Activated CD4-positive, alpha-beta T cell treated with anti-CD3 and anti-CD28 coated beads for 24 hours (primary cell): ENCODE measurements at regions not wholly inside any gene's neighbourhood (a gene's known extent, or its start where the extent isn't known, plus 50 kb on each side); places are given as distances from the start of the nearest gene placed in this dataset.
"Not testable (repeated sequence)": the region's sequence is repeated elsewhere in the genome, so short reads cannot be mapped to it uniquely, and the experiment has no call there.

ENCODE experiments used
- DNase-seq, 2 donors: peaks; one replicate each; pipeline ENCODE4 v3.0.0-alpha.2; 2020; ENCODE audit warnings: low read depth in 2 of 2

DNA sequence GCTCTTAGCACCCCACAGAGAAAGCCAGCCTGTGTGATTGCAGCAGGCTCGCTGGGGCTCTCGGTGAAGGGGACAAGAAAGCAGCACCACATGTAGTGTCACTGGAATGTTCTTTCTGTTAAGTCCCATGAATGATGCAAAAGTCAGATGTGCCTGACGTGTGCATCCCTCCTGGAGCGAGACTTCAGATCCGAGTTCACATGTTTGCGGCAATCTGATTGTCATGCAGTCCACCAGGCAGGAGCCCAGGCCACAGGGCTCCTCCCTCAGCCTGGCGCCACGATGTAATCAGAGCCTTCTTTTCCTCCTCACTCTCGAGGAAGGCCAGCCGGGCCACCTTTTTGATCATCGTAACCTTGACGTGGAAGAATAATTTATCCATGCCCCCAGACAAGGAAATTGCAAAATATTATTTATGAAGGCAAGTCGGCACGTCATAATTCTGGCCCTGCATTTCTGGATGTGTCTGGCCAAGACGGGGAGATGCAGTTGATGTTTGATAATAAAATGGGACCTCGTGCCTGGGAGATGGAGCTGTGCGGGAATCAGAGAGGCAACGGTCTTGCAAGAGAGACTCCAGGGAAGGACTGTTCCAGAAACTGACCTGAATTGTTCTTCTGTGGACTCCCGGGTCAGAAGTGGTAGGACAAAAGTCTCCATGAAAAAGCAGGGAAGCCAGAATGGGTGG lies 214.6 kb downstream of the PHETA1 start:
- DNase-seq = no peak

DNA sequence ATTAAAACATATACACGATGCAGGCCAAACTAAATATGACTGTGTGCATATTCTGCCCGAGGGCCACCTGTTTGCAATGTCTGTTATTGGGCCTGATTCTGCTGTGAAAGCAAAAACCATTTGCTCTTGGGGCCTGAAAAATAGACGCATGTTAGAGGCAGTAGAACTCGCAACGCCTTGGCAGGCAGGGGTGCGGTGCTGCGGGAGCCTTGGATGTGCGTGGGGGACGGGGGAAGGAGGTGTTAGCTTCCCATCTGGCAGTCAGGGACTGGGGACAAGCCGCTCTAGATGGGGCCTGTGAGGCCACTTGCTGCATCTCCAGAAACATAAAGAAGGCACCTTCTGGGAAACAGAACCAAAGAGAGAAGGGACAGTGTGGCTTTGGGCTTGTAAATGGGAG lies 216.3 kb downstream of the PHETA1 start:
- no peak for DNase-seq

DNA sequence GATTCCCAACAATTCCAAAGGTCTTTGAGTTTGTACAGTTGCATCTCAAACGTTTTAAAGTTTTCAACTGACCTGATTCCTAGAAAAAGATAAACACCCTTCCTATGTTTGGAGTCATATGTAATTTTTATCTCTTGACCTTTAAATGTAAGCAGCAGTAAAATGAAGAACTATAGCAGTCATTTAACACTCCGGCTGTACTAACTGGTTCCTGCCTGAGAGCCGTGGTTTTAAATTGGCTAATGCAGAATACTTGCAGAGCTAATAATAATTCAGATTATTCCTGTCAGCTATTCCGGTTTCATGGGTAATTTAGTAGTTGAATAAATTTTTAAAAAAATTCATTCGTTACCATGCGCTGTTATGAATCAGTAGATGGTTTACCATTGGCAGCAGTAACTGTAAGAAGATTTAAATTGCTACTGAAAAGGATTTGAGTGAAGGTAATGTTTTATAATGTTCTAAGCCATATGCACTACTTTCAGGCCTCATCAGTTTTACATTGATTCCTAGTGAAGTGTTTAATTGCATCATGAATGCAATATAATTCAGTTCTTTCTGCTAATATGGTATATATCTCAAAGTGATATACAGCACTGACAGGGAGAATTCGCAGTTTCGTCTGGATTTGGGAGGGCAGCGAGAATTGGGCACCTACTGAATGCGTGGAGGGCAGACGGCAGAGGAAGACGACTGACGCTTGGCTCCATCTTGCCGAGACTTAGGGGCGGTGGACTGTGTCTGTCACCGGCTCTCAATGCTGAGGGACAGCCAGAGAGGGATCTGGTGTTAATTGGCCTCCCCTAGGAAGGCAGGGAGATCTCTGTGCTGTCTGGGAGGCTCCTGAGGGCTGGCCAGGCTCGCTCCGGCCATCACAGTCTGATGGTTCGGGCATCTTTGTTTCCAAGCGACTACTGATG lies 217.7 kb downstream of the PHETA1 start:
- DNase-seq = no peak

DNA sequence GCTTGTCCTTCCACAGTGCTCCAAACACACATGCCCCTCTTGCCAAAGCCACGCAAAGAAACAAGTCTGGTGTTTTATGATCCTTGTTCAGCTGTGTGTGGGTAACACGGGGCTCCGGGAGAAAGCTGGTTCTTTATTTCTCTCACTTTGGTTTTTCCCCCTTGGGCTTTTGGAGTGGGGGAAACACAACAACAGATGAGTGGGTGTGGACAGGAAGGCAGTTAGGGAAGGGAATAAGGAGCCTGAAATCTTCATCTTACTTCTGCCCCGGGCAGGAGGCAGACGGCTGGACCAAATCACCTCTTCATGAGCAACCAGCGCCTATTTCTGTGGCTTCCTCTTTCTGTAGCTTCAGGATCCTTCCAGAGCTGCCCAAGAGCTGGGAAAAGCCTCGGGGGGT lies 218.5 kb downstream of the PHETA1 start:
- DNase-seq = no peak

DNA sequence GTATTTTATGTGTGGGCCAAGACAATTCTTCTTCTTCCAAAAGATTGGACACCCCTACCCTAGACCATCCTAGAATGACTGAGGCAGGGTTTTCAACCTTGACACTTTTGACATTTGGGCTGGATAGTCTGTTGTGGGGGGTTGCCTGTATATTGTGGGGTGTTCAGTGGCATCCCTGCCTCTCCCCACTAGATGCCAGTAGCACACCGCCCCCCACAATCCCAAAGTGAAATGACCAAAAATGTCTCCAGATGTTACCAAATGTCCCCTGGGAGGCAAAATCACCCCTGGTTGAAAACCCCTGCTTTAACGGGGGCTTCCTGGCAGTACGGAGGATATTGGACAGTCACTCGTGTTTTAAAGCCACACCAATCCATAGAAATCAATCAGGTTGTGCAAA lies 219.6 kb downstream of the PHETA1 start:
- DNase-seq = no peak

DNA sequence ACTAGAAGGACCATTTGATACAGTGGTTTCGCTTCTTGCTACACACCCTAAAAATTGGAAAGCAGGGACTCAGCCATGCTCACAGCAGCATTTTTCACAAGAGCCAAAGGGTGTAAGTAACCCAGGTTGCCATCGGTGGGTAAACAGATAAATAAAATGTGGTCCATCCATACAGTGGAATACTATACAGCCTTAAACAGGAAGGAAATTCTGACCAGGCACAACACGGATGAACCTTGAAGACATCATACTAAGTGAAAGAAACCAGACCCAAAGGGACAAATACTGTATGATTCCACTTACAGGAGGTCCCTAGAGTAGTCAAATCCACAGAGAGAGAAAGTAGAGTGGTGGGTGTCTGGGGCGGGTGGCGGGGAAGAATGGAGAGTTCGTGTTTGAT lies 220.9 kb downstream of the PHETA1 start:
- DNase-seq = no peak

DNA sequence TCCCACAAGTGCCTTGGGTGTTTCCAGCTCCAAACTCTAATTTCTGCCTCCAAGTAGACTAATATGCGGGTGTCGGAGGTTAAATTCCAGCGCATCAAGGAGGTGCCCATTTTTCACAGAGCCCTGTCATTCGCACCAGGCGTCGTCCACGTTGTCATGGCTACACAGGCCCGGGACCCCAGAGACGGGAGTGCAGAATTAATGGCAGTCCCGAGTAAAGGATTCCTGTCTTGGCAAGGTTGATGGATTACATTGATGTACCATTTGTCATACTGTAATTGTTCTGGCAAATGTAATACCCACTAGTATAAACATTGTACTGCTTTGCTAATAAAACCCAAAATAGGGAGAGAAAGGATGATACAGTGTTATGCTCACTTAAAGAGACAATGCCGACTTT lies 222.9 kb upstream of the MYL2 start:
- no peak for DNase-seq

DNA sequence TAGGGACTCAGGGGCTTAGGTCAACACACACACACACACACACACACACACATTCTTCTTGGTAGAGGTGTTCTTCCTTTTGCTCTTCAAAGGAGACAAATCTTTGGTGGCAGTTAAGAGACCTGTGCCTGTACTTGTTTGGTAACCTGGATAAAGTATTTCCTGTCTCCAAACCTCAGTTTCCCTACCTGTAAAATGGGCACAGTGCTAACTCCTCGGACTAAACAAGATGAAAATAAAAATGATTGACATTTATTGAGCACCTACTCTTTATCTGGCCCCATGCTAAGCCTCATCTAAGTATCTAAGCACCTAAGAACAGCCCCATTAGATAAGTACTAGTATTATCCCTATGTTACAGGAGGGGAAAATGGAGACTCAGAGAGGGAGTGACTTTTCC lies 220.8 kb upstream of the MYL2 start:
- no peak for DNase-seq

DNA sequence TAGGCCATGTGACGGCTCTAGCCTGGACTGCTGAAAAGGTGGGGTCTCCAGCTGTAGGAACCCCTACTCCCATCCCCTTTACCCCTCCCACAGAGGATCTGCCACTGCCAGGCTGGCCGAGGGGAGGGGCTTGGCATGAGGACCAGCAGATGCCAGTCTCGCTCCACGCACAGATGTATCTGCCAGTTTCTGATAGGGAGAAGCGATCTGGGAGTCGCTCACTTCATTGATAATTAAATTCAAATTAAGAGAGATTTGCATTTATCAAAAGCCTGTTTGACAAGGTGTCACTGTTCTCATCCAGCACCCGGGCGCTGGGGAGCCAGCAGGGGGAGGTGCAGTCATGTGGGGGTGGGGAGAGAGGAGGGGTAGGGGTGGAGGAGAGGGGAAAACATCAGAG lies 217.6 kb upstream of the MYL2 start:
- DNase-seq = no peak

DNA sequence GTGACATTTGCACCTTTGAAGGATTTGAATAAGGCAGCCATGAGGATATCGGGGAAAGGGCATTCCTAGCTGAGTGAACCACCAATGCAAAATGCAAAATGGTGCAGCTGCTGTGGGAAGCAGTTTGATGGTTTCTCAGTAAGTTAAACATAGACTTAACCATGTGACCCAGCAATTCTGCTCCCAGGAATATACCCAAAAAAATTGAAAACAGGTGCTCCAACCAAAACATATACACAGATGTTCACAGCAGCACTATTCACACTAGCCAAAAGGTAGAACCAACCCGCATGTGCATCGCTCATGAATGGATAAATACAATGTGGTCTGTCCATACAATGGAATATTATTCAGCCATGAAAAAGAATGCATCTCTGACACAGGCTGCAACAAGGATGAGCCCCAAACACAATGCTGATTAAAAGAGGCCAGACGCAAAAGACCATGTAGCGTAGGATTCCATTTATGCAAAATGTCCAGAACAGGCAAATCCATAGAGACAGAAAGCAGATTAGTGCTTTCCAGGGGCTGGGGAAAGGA lies 215.0 kb upstream of the MYL2 start:
- DNase-seq = no peak

DNA sequence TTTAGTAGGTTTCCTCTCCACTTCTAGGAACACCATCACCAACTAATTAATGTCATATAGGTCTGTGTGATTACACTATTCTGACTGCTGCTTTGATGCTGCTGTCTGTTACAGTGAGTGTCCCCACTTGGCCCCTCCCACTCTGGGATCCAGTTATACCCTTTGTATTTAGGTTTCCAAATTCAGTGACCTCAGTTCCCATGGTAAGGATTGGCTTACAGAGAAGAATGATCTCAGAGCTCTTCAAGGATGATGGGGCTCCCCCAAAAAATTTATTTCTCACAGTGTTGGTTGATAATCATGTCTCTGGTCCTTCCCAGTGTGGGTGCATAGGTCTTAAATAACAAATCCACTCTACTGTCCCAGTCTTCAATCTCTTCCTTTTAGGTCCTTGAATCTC lies 210.0 kb upstream of the MYL2 start:
- DNase-seq = no peak

DNA sequence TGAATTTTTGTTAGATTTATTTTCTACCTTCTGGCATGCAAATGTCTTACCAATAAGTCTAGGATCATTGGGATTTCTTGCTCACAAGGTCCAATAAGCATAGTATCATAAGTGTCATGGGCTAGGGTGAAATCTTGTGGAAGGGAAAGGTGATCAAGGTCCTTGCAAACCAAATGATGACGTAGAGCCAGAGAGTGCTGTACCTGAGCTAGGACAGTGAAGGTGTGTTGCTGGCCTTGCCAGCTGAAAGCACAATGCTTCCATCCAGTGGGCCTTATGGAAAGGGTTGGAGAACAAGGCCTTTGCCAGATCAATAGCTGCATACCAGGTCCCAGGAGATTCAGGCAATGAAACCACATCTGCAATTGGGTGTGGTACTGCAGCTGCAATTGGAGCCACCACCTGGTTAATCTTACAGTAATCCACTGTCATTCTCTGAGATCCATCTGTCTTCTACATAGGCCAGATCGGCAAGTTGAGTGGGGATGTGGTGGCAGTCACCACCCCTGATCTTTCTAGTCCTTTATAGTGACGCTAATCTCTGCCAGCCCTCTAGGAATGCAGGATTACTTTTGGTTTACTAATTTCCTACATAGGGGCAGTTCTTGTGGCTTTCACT lies 208.9 kb upstream of the MYL2 start:
- no peak for DNase-seq

DNA sequence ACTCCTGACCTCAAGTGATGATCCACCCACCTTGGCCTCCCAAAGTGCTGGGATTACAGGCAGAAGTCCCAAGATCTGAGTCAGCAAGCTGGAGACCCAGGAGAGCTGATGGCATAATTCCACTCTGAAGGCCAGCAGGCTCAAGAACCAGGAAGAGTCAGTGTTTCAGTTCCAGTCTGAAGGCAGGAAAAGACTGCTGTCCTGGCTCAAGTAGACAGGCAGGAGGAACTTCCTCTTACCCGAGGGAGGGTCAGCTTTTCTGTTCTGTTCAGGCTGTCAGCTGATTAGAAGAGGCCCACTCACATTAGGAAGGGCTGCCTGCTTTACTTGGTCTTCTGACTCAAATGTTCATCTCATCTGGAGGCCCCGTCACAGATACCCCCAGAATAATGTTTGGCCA lies 206.0 kb upstream of the MYL2 start:
- DNase-seq = no peak

DNA sequence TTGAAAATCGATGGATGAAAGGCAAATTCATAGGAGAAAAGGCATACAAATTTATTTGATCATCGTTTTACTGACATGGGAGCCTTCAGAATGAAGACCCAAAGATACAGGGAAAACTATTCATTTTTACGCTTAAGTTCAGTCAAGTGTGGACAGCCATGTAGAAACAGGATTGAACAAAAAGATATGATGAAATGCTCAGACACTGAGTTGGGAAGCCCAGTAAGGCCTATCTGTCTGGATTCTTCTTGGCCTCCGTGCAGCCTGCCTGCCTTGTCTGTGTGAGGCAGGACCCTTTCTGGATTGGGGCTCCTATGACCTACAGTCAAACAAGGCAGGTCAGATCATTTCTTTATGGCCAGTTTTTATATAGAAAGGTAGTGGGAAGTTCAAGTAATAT lies 203.8 kb upstream of the MYL2 start:
- DNase-seq = no peak

DNA sequence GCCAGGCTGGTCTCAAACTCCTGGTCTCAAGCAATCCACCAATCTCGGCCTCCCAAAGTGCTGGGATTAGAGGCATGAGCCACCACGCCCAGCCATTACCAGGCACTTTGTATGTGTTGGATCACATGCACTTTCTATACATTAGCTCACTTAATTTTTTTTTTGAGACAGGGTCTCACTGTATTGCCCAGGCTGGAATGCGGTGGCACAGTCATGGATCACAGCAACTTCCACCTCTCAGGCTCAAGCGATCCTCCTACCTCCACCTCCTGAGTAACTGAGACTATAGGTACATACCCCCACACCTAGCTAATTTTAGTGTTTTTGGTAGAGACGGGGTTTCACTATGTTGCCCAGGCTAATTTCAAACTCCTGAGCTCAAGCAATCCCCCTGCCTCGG lies 203.0 kb upstream of the MYL2 start:
- no peak for DNase-seq

DNA sequence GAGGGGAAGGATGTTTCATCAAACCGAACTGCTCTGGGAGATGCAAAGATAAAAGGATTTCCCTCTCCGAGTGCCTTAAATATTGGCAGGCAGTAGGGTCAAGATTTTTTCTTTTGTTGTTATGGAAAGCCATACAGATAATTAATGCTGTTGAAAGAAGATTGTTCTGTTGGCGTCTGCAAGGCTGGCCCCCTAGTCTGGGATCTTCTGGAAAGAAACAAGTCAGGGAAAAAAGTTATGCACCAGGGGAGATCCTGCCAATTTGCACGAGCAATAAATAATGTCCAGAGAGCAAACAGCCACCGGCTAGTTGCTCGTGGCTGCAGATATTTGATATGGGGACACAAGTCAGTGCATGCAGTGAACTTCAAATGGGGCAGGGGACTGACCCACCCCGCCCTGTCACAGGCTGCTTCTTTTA lies 202.1 kb upstream of the MYL2 start:
- DNase-seq = no peak

DNA sequence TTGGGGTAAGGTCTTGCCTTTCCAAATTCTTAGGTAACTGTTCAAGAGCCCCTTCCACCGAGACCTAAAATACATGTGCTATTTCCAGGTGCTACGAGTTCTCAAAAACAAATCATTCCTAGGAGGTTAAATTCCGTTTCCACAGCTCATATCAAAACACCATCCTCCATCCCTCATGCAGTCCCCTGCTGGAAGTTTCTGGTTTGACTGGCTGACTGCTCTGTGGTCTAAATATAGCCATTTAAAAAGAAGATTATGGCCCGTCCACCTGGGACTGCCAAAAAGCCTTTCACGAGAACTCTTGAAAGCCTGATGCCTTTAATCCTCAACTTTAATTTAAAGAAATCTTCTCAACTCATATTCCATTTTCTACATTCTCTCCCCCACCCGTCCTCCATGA lies 201.5 kb upstream of the MYL2 start:
- no peak for DNase-seq

DNA sequence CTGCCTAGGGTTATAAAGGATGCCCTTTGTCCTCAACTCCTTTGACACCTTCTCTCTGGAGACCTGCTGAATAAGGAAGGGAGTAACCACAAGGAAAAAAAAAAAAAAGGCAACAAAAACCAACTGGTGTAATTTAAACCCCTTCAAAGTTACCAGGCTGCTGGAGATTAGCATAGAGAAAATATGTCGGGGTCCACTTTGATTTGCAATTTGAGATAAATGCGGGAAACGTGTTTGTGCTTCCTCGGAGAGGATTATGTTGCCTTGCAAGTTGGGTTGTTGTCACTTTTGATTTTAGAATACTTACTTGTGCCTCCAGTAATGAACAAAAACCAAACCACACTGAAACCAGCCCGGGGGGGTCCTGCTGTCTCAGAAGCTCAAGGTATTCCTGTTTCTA lies 200.2 kb upstream of the MYL2 start:
- no peak for DNase-seq

DNA sequence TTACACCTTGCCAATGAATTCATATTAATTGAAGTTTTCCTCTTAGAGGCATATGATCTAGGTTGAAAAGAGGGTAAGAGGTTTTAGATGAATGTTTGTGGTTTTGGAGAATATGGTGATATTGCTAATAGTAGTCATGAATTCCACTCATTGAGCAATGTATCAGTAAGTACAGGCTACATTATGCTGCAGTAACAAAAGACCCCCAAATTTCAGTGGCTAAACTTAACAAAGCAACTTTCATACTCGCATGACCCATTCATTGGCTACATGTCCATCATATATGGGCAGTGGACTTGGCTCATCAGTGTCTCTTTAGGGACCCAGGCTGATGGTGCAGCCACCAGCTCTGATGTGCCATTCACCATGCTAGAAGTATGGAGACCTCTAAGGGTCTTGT lies 196.6 kb upstream of the MYL2 start:
- DNase-seq = no peak

DNA sequence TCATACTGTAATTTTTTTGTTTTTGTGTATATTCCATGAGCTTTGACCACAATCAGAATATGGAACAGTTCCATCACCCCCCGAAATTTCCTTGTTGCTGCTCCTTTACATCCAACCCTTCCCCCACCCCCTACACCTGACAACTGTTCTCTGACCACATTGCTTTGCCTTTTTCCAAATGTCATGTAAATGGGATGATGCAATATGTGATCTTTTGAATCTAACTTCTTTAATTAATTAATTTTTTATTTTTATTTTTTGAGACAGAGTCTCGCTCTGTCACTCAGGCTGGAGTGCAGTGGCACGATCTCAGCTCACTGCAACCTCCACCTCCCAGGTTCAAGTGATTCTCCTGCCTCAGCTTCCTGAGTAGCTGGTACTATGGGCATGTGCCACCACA lies 192.9 kb upstream of the MYL2 start:
- not testable (repeated sequence) for DNase-seq

DNA sequence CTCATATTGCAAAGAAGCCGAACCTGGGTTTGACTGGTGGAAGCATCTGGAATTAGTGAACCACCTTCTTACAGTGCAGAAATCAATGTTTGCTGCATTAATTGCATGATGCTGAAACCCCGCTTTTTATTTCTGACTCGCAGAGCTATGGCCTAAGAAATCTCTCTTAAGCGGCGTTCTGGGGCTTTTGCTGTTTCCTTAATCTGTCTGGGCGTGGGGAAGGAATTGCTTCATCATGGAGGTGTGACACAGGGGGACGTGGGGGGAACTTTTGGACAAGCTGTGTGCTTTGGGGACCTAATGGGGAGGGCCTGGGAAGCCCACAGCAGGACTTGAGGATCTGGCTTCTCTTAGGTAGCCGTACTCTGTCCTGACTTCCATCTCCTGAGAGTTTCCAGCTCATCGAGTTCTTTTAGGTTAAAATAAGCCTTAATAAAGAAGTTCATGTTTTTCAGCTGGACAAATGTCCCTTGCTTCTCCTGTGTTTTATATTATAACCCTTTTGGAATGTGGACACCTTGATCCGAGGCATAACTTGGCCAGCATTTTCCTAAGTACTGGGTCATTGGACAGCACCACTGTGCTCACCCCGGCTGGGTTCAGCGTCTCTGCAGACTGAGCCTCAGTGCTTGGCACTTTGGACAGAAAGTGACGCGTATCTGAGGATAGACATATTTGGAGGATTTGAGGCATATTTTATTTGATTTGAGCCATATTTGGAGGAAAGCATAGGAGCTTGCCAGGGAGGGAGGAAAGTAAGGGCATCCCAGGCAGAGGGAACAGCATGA lies 192.1 kb upstream of the MYL2 start:
- no peak for DNase-seq

DNA sequence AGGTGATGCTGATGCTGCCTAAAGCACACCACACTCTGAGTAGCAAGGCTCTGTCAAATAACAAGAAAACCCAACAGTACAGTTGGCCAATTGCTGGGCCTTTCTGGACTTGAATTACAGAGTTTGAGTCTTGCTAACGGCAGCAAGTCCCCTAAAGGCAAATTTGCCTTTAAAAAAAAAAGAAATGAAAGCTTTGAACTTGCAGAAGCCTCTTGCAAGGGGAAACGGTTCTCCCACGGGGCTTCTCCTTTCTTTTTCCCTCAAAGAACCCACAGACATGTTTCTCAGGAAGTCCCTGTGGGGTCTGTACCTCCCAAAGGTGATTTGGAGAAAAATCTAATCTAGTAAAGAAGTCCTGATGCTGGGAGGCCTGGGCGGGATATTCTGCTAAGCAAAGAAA lies 191.3 kb upstream of the MYL2 start:
- no peak for DNase-seq
